ENCODE measurements at regions not wholly inside any gene's neighbourhood (a gene's known extent, or its start where the extent isn't known, plus 50 kb on each side); places are given as distances from the start of the nearest gene placed in this dataset.

- TF ChIP-seq CTCF (tag by site-specific recombination; IDR thresholded peaks at IDR 0.05) (no peak), ZBTB20 (tag by site-specific recombination; IDR thresholded peaks at IDR 0.05) (no peak), TRIM28 (IDR thresholded peaks at IDR 0.05; ENCODE audit: borderline replicate concordance, low read length) (no peak), ZNF501 (tag by site-specific recombination; IDR thresholded peaks at IDR 0.05) (no peak), ZNF529 (tag by site-specific recombination; IDR thresholded peaks at IDR 0.05; ENCODE audit: insufficient replicate concordance) (no peak), ZNF274 (IDR thresholded peaks at IDR 0.05; ENCODE audit: low read length) (no peak), ZNF274 (tag by site-specific recombination; IDR thresholded peaks at IDR 0.05; ENCODE audit: borderline replicate concordance) (no peak), ZNF600 (tag by site-specific recombination; IDR thresholded peaks at IDR 0.05) (no peak), ZBTB6 (tag by site-specific recombination; IDR thresholded peaks at IDR 0.05) (no peak)
Measured at GRCh38 chr1:98373056-98373455, 288.5 kb upstream of the SNX7 start.
